Muscle of back (tissue), 3 donors: ENCODE measurements at regions not wholly inside any gene's neighbourhood (a gene's known extent, or its start where the extent isn't known, plus 50 kb on each side); places are given as distances from the start of the nearest gene placed in this dataset.

Source experiments
- DNase-seq, 3 donors: peaks; one replicate each; pipeline versions ENCODE4 v3.0.0 to v3.0.0-alpha.2; 2013

GRCh38 chr1:57868908-57869307, 445.0 kb upstream of the DAB1 start:
- no peak for DNase-seq

GRCh38 chr1:57868239-57868638, 444.4 kb upstream of the DAB1 start:
- DNase-seq = no peak

- no peak for DNase-seq
Measured at GRCh38 chr1:57866998-57867397, 443.1 kb upstream of the DAB1 start.

- DNase-seq = no peak
Measured at GRCh38 chr1:57860931-57861565, 437.2 kb upstream of the DAB1 start.

GRCh38 chr1:57860325-57860724, 436.5 kb upstream of the DAB1 start:
- DNase-seq = no peak

- DNase-seq = no peak
Measured at GRCh38 chr1:57858740-57859139, 434.9 kb upstream of the DAB1 start.

- no peak for DNase-seq
Measured at GRCh38 chr1:57857809-57858208, 433.9 kb upstream of the DAB1 start.

- DNase-seq = peak in 1 of 3 donors; percentile 8
Measured at GRCh38 chr1:57854436-57854835, 430.6 kb upstream of the DAB1 start.

- DNase-seq = no peak
Measured at GRCh38 chr1:57850176-57850940, 426.5 kb upstream of the DAB1 start.

- DNase-seq = peak in 1 of 3 donors; percentile 13
Measured at GRCh38 chr1:57848406-57848805, 424.5 kb upstream of the DAB1 start.

- DNase-seq = peak in 1 of 3 donors; percentile 50
Measured at GRCh38 chr1:57845041-57845440, 421.2 kb upstream of the DAB1 start.

- DNase-seq = no peak
Measured at GRCh38 chr1:57844382-57844980, 420.6 kb upstream of the DAB1 start.

- DNase-seq = peak in 1 of 3 donors; percentile 21
Measured at GRCh38 chr1:57843760-57844159, 419.9 kb upstream of the DAB1 start.

- DNase-seq = no peak
Measured at GRCh38 chr1:57839526-57839925, 415.7 kb upstream of the DAB1 start.

GRCh38 chr1:57839067-57839466, 415.2 kb upstream of the DAB1 start:
- peak in 1 of 3 donors; percentile 12 for DNase-seq

GRCh38 chr1:57835620-57836019, 411.8 kb upstream of the DAB1 start:
- no peak for DNase-seq

GRCh38 chr1:57833296-57833695, 409.4 kb upstream of the DAB1 start:
- DNase-seq = no peak

- DNase-seq = no peak
Measured at GRCh38 chr1:57832612-57833011, 408.8 kb upstream of the DAB1 start.

GRCh38 chr1:57831624-57832023, 407.8 kb upstream of the DAB1 start:
- DNase-seq = peak in 1 of 3 donors; percentile 13

GRCh38 chr1:57826535-57826934, 402.7 kb upstream of the DAB1 start:
- no peak for DNase-seq

- no peak for DNase-seq
Measured at GRCh38 chr1:57824535-57824934, 400.7 kb upstream of the DAB1 start.

GRCh38 chr1:57820356-57821095, 396.7 kb upstream of the DAB1 start:
- DNase-seq = no peak
